ENCODE measurements at regions not wholly inside any gene's neighbourhood (a gene's known extent, or its start where the extent isn't known, plus 50 kb on each side); places are given as distances from the start of the nearest gene placed in this dataset.

DNA sequence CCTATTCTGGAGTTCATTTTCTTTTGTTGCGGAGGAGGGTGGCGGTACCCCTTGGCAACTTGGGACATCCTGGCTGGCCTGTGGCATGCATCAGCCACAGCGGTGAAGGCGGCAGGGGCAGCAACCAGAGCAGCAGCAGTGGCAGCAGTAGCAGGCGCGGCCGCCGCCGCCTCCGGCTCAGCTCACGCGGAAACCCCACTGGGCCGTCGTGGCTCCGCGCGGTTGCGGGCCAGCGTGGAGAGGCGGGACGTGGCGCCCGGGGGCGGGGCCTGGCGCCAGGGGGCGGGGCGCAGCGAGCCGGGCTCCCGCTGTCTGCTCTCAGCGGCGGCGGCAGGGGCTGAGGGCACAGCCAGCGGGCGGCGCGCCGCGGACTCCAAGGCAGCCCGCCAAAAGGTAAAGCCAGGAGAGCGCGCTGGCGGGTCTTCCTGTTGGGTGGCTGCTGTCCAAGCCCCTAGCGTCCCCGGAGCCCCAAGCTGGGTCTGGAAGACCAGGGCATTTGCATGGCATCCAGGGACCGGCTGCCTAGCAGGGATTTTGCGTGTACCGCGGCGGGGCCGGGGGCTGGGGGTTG is 334.4 kb upstream of the THRB start:
- TF ChIP-seq, protein P1, sequence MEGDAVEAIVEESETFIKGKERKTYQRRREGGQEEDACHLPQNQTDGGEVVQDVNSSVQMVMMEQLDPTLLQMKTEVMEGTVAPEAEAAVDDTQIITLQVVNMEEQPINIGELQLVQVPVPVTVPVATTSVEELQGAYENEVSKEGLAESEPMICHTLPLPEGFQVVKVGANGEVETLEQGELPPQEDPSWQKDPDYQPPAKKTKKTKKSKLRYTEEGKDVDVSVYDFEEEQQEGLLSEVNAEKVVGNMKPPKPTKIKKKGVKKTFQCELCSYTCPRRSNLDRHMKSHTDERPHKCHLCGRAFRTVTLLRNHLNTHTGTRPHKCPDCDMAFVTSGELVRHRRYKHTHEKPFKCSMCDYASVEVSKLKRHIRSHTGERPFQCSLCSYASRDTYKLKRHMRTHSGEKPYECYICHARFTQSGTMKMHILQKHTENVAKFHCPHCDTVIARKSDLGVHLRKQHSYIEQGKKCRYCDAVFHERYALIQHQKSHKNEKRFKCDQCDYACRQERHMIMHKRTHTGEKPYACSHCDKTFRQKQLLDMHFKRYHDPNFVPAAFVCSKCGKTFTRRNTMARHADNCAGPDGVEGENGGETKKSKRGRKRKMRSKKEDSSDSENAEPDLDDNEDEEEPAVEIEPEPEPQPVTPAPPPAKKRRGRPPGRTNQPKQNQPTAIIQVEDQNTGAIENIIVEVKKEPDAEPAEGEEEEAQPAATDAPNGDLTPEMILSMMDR (IDR thresholded peaks at IDR 0.05; ENCODE audit: extremely low read depth in 1 of 2, insufficient read depth in 1 of 2, low read depth in 1 of 2, low read length in 2 of 2): no peak
- TF ChIP-seq POLR2A (IDR thresholded peaks at IDR 0.05; ENCODE audit: low read depth, low read length): no peak

Measured in endothelial cell of umbilical vein (primary cell).